Brain microvascular endothelial cell (primary cell): ENCODE measurements at regions not wholly inside any gene's neighbourhood (a gene's known extent, or its start where the extent isn't known, plus 50 kb on each side); places are given as distances from the start of the nearest gene placed in this dataset.

Experiments used
- DNase-seq: peaks from one replicate; pipeline ENCODE4 v3.0.0-alpha.2; 2020
- H3K27ac ChIP-seq: fragments of 250-450 bp; sonication (Bioruptor Pico); 2 replicates; pipeline ENCODE4 v1.5.1; 2020; ENCODE audit warnings: mild to moderate bottlenecking, moderate library complexity
- H3K27me3 ChIP-seq: fragments of 250-450 bp; sonication (Bioruptor Pico); replicated peaks from 2 replicates; pipeline ENCODE4 v1.5.1; 2020; ENCODE audit warnings: mild to moderate bottlenecking
- H3K36me3 ChIP-seq: fragments of 250-450 bp; sonication (Bioruptor Pico); replicated peaks from 2 replicates; pipeline ENCODE4 v1.5.1; 2020; ENCODE audit warnings: mild to moderate bottlenecking
- H3K4me3 ChIP-seq: 2 replicates; pipeline ENCODE4 v1.5.1; 2011; ENCODE audit warnings: low read depth, mild to moderate bottlenecking, control low read depth, low read length, moderate library complexity
- CTCF ChIP-seq: IDR thresholded peaks from 2 replicates; pipeline ENCODE4 v1.5.1; 2011; ENCODE audit warnings: low read depth, mild to moderate bottlenecking, moderate library complexity, low read length, control low read depth, inconsistent platforms; ENCODE audit errors: missing control alignments
- in situ Hi-C: cut with HindIII; loops from 2 replicates; pipeline ENCODE4 v1.10.0; 2017; ENCODE audit warnings: low sequenced_read_pairs, low pct_ligation_motif_present

DNA sequence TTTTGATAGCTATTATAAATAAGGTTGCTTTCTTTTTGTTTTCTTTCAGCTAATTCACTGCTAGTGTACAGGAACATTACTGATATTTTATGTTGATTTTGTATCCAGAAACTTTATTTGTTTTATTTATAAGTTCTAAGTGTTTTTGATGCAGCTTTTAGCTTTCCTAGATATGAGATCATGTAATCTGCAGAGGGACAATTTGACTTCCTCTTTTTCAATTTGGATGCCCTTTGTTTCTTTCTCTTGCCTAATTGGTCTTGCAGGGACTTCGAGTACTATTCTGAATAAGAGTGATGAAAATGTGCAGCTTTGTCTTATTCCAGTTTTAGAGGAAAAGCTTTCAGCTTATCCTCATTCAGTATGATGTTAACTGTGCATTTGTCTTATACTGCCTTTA is 643.4 kb upstream of the CDH2 start:
- TF ChIP-seq CTCF = no peak
- no peak for DNase-seq

GRCh38 chr18:28816155-28816554 is 639.2 kb upstream of the CDH2 start:
- Histone ChIP-seq H3K4me3 (no peak overlapping the region), H3K36me3 (no peaks in the 10 kb centered on the region), H3K27me3 (no peaks in the 10 kb centered on the region), H3K27ac (no peak overlapping the region)
- TF ChIP-seq CTCF = no peak
- in situ Hi-C loops = no loop called here
- no peak for DNase-seq

More for the DNA sequence above, 643.4 kb upstream of the CDH2 start:
- H3K4me3 ChIP-seq = no peak overlapping the region
- H3K27ac ChIP-seq = no peak overlapping the region
- H3K27me3 ChIP-seq = no peaks in the 10 kb centered on the region
- in situ Hi-C loops = no loop called here
- H3K36me3 ChIP-seq = no peaks in the 10 kb centered on the region

GRCh38 chr18:28814365-28814764 is 637.4 kb upstream of the CDH2 start:
- Histone ChIP-seq H3K36me3 (no peaks in the 10 kb centered on the region), H3K4me3 (no peak overlapping the region), H3K27me3 (no peaks in the 10 kb centered on the region), H3K27ac (no peak overlapping the region)
- TF ChIP-seq CTCF = no peak
- DNase-seq = no peak
- in situ Hi-C loops = no loop called here

DNA sequence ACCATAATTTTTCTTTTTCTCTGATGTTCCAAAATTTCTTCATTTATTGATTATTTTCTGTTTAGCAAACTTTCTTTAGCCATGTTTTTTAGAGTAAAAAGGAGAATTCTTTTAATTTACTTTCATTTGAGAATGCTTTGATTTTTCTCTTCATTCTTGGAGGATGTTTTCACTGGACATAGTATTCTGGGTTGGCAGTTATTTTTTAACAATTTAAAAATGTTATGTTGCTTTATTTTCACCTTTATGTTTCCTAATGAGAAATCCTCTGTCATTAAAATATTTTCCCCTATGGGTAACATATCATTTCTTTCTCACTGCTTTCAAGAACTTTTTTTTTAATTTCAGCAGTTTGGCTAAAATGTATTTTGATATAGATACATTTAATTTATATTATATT is 631.4 kb upstream of the CDH2 start:
- H3K27me3 ChIP-seq = no peaks in the 10 kb centered on the region
- no peak for TF ChIP-seq CTCF
- no peak overlapping the region for H3K4me3 ChIP-seq
- H3K27ac ChIP-seq = no peak overlapping the region
- H3K36me3 ChIP-seq = no peaks in the 10 kb centered on the region
- no peak for DNase-seq
- in situ Hi-C loops = no loop called here

DNA sequence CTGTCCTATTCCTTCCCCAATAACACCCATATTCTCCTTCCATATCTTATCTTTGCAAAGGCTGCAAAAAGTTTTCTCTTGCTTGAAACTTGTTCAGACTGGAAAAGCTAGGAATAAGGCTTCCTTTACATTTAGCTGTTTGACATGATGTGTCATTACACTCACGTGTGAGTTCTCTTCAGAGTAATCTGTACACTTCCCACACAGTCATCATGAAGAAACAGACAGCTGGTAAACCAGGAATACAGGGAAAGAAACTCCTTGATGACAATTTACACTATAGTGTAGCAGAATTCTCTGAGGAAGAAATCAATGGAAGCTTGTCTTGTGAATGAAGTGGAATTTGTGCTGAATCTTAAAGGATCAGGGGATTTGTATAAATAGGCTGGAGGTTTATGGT is 628.6 kb upstream of the CDH2 start:
- no peak for DNase-seq

More for the DNA sequence above, 628.6 kb upstream of the CDH2 start:
- TF ChIP-seq CTCF = no peak
- in situ Hi-C loops = no loop called here
- Histone ChIP-seq H3K36me3 (no peaks in the 10 kb centered on the region), H3K27me3 (no peaks in the 10 kb centered on the region), H3K27ac (no peak overlapping the region), H3K4me3 (no peak overlapping the region)
